AG10803 (cell line): ENCODE measurements at regions not wholly inside any gene's neighbourhood (a gene's known extent, or its start where the extent isn't known, plus 50 kb on each side); places are given as distances from the start of the nearest gene placed in this dataset.

Experiments used
- DNase-seq: peaks from one replicate; pipeline ENCODE4 v3.0.0; 2010; ENCODE audit warnings: low read depth
- H3K4me3 ChIP-seq: 2 replicates; pipeline ENCODE4 v1.5.1; 2011; ENCODE audit warnings: mild to moderate bottlenecking, low read length, control low read depth
- CTCF ChIP-seq: conservative IDR thresholded peaks from 2 replicates; pipeline ENCODE4 v1.5.1; 2011; ENCODE audit warnings: mild to moderate bottlenecking, low read length, control low read depth, inconsistent platforms

DNA sequence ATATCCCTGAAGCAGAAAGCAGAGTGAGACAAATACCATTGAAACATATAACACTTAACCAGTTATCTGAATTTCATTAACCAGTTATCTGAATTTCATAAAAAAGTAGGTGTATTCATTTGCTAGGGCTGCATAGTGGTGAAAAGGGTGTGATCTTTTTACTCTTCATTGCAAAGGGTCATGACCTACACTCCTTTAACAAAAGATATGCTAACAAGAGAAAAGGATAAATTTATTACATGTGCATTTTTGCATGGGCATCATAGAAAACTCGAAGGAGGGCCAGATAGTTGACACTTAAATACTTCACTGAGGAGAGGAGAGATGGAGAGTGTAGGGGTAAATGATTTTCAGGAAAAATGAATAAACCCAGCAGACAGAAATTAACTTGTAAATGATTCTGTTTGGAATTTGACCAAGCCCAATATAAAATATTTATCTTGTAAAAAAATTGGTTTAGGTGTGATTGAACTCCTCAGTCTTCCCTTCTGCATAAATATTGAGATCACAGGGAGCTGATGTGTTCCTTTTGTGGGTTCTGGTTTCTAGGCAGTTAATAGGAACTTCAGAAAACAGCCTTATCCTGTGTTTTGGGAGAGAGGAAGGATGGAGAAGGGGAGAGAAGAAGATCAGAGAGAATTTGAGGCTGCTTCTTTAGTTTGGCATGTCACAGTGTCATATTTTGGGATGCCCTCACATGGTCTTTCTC lies 372.5 kb upstream of the SYT4 start:
- H3K4me3 ChIP-seq = no peak overlapping the region
- DNase-seq = no peak
- no peak for TF ChIP-seq CTCF

- no peak overlapping the region for H3K4me3 ChIP-seq
- no peak for TF ChIP-seq CTCF
- DNase-seq = no peak
Observed at GRCh38 chr18:43650426-43650825, 373.1 kb upstream of the SYT4 start.

GRCh38 chr18:43651057-43651456 lies 373.8 kb upstream of the SYT4 start:
- no peak overlapping the region for H3K4me3 ChIP-seq
- DNase-seq = no peak
- TF ChIP-seq CTCF = no peak

DNA sequence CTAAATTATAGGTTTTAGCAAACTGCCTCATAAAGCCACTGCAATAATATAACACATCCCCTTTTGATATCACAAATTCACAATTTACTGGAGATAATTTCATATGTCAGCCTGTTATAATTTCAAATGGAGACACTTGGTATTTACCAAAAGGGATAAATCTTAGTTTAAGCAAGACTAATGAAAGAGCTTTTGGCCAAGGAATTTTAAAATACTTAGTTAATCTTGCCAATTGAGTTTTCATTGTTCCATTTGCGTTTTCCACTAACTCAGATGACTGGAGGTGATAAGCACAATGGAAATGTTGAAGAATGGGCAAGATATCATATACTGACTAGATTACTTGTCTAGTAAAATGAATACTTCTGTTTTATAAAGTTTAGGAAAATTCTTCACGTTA lies 379.3 kb upstream of the SYT4 start:
- no peak for DNase-seq
- no peak for TF ChIP-seq CTCF
- H3K4me3 ChIP-seq = no peak overlapping the region

DNA sequence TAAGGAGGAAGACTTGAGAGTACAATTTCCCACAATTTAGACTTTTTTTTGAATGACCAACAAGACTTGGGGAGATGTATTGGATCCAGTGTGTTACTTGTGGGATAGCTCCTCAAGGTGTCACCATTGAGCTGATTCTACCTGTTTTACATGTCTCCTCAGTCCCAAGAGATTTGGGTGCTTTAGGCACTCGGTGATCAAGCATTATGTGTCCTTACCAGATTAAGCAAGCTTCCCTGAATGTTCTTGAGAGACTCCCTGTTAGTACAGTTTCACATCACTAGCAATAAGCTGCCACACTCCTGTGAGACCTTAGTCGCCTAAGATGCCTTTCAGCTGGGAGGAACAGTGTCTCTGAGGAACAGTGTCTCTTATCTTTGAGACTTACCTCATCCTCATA lies 384.3 kb upstream of the SYT4 start:
- peak; percentile 63 for DNase-seq
- peak; percentile 51 for TF ChIP-seq CTCF
- H3K4me3 ChIP-seq = no peak overlapping the region

DNA sequence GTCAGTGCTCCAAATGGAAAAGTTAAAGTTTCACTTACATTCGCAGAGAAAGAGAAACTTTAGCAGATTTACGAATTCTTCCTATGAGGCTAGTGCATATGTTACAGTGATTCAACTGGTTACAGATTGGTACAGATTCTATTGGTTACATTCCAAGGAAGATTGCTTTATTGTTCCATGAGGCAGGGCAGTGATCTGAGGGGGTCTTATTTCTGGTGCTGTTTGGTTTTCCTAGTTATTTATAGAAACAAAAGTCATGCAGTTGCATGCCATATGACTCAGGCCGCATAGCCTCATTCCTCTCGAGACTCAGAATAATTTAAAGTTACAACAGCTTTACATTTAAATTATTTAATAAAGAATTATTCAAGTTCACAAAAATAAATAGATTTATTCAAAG lies 385.4 kb upstream of the SYT4 start:
- no peak overlapping the region for H3K4me3 ChIP-seq
- TF ChIP-seq CTCF = no peak
- peak; percentile 72 for DNase-seq

DNA sequence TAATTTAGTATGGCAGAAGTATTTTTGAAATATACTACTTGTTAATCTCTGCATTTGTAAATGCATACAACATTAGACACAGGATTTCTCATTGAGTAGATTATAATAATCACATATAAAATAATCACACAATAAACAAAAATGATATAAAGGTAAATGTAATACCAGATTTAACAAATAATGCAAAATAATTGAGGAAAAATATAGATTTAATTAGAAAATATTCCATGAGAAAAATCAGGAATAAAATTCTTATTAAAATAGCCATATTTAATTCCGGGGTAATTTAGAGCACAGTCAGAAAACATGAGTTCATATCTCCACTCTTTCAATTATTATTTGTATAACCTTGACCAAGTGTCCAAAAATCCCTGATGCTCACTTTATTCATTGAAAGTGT lies 385.9 kb upstream of the SYT4 start:
- DNase-seq = no peak
- no peak overlapping the region for H3K4me3 ChIP-seq
- no peak for TF ChIP-seq CTCF
